ENCODE measurements at regions not wholly inside any gene's neighbourhood (a gene's known extent, or its start where the extent isn't known, plus 50 kb on each side); places are given as distances from the start of the nearest gene placed in this dataset.
A peak's percentile ranks its signal among the peaks of the same experiment; 100 is the strongest.

DNA sequence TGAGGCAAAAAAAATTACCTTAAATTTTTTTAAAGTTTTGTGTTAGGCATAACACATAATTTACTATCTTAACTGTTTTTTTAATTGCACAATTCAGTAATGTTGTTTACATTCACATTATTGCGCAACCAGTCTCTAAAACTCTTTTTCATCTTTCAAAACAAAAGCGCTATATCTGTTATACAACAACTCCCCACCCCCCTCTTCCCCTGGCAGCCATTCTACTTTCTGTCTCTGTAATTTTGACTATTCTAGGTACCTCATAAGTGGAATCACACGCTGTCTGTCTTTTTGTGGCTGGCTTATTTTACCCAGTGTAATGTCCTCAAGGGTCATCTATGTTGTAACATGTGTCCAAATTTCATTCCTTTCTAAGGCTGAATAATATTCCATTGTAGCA lies 241.5 kb upstream of the DMRT1 start:
- no peak for TF ChIP-seq CTCF (IDR thresholded peaks at IDR 0.05)
- H3K9me3 Mint-ChIP-seq (ENCODE audit: unreplicated experiment) = no peaks in the 10 kb centered on the region
- H3K36me3 Mint-ChIP-seq (ENCODE audit: unreplicated experiment) = no peaks in the 10 kb centered on the region
- H3K4me1 Mint-ChIP-seq (ENCODE audit: unreplicated experiment) = no peaks in the 10 kb centered on the region
- DNase-seq (ENCODE audit: extremely low spot score, unreplicated experiment) = no peak
- H3K27ac Mint-ChIP-seq (ENCODE audit: unreplicated experiment) = no peak overlapping the region
- H3K4me3 Mint-ChIP-seq (ENCODE audit: unreplicated experiment) = no peak overlapping the region
- peaks cover 27% of the 10 kb centered on the region for H3K27me3 Mint-ChIP-seq (ENCODE audit: unreplicated experiment)

DNA sequence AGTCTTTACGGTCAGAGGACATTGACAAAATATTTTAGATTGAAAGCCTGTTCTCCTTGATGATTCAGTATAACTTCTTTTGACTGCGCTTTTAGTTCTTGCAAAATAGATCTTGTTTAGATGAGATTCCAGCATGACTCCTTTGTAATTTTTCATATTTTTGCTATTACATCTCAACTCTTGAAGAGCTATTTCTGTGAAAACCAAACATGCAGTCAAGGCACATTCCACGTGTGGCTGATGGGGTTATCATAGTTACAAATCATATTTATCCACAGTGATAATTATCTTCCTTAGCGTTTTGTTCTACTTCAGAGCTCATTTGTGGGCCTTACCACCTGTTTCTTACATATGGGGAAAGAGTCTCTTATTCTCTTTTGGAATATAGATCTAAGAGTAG lies 238.8 kb upstream of the DMRT1 start:
- no peak for TF ChIP-seq CTCF (IDR thresholded peaks at IDR 0.05)
- no peaks in the 10 kb centered on the region for H3K9me3 Mint-ChIP-seq (ENCODE audit: unreplicated experiment)
- peaks cover 23% of the 10 kb centered on the region for H3K27me3 Mint-ChIP-seq (ENCODE audit: unreplicated experiment)
- no peak for DNase-seq (ENCODE audit: extremely low spot score, unreplicated experiment)
- H3K27ac Mint-ChIP-seq (ENCODE audit: unreplicated experiment) = no peak overlapping the region
- H3K36me3 Mint-ChIP-seq (ENCODE audit: unreplicated experiment) = no peaks in the 10 kb centered on the region
- H3K4me1 Mint-ChIP-seq (ENCODE audit: unreplicated experiment) = no peaks in the 10 kb centered on the region
- no peak overlapping the region for H3K4me3 Mint-ChIP-seq (ENCODE audit: unreplicated experiment)

DNA sequence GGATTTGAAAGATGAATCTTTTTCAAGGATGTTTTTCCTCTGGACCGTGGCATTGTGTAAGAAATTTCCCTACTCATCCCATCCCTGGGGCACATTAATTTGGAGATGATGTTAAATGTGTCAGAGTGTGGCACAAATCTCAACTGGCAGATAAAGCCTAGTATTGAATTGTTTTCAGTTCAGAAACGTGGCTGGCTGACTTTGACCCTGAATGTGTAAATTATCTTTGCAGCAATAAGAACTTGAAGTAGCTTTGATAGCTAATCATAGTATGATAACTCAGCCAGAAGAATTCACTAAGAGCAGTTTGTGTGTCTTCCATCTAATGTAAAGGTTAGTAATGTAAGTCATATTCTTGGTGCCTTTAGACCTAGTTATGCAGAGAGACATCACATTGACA lies 238.4 kb upstream of the DMRT1 start:
- Mint-ChIP-seq H3K27ac (ENCODE audit: unreplicated experiment) (no peak overlapping the region), H3K36me3 (ENCODE audit: unreplicated experiment) (no peaks in the 10 kb centered on the region), H3K27me3 (ENCODE audit: unreplicated experiment) (peaks cover 22% of the 10 kb centered on the region), H3K9me3 (ENCODE audit: unreplicated experiment) (no peaks in the 10 kb centered on the region), H3K4me1 (ENCODE audit: unreplicated experiment) (no peaks in the 10 kb centered on the region), H3K4me3 (ENCODE audit: unreplicated experiment) (no peak overlapping the region)
- DNase-seq (ENCODE audit: extremely low spot score, unreplicated experiment) = no peak
- TF ChIP-seq CTCF (IDR thresholded peaks at IDR 0.05) = no peak

DNA sequence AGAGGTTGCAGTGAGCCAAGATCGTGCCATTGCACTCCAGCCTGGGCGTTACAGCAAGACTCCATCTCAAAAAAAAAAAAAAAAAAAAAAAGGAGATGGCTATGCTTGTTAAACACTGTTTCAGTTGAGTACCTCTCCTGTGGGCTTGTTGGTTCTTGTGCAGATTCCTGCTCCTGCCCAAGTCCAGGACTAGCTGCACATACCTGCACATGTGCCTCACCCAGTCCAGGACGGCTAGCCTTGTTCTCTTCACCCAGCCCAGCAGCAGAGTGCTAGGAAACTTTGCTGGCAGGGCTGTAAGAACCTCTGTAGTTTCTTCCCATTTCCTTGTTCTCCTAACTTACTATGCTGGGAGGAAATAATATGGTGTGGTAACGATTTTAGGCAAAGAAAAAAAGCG lies 234.1 kb upstream of the DMRT1 start:
- peaks cover 31% of the 10 kb centered on the region for H3K27me3 Mint-ChIP-seq (ENCODE audit: unreplicated experiment)
- no peak overlapping the region for H3K4me3 Mint-ChIP-seq (ENCODE audit: unreplicated experiment)
- H3K9me3 Mint-ChIP-seq (ENCODE audit: unreplicated experiment) = no peaks in the 10 kb centered on the region
- no peak overlapping the region for H3K27ac Mint-ChIP-seq (ENCODE audit: unreplicated experiment)
- no peak for DNase-seq (ENCODE audit: extremely low spot score, unreplicated experiment)
- H3K4me1 Mint-ChIP-seq (ENCODE audit: unreplicated experiment) = no peaks in the 10 kb centered on the region
- no peak for TF ChIP-seq CTCF (IDR thresholded peaks at IDR 0.05)
- no peaks in the 10 kb centered on the region for H3K36me3 Mint-ChIP-seq (ENCODE audit: unreplicated experiment)

- peak overlapping the region; percentile 15 for H3K4me3 Mint-ChIP-seq (ENCODE audit: unreplicated experiment)
- H3K9me3 Mint-ChIP-seq (ENCODE audit: unreplicated experiment) = no peaks in the 10 kb centered on the region
Measured at GRCh38 chr9:613771-614347, 227.6 kb upstream of the DMRT1 start.

More at GRCh38 chr9:613771-614347, 227.6 kb upstream of the DMRT1 start:
- TF ChIP-seq CTCF (IDR thresholded peaks at IDR 0.05) = peak; percentile 99
- H3K36me3 Mint-ChIP-seq (ENCODE audit: unreplicated experiment) = no peaks in the 10 kb centered on the region
- peak overlapping the region; percentile 4 for H3K27ac Mint-ChIP-seq (ENCODE audit: unreplicated experiment)
- H3K27me3 Mint-ChIP-seq (ENCODE audit: unreplicated experiment) = peaks cover 18% of the 10 kb centered on the region
- peak; percentile 87 for DNase-seq (ENCODE audit: extremely low spot score, unreplicated experiment)
- peaks cover 15% of the 10 kb centered on the region for H3K4me1 Mint-ChIP-seq (ENCODE audit: unreplicated experiment)

All from osteocyte (in vitro differentiated cells).